ENCODE measurements at regions not wholly inside any gene's neighbourhood (a gene's known extent, or its start where the extent isn't known, plus 50 kb on each side); places are given as distances from the start of the nearest gene placed in this dataset.

- dilution Hi-C loops (cut with HindIII; ENCODE audit: low sequenced_read_pairs, unreplicated experiment), result no loop called here
- no TSS peak for BruUV-seq (replicated peaks)
- no peak overlapping the region for H2BK15ac ChIP-seq (ENCODE audit: low read depth, low read length)
- no peak overlapping the region for H2AK9ac ChIP-seq (replicated peaks; ENCODE audit: low read depth, low read length, poor library complexity)
- H2AK5ac ChIP-seq (ENCODE audit: low read depth, low read length), result no peak overlapping the region
- in situ Hi-C loops (cut with MboI; ENCODE audit: low sequenced_read_pairs), result no loop called here
- TF ChIP-seq SMC3 (IDR thresholded peaks at IDR 0.05; ENCODE audit: low read depth, low read length) (no peak), MAFK (IDR thresholded peaks at IDR 0.05; ENCODE audit: low read depth, low read length) (no peak), FOS (IDR thresholded peaks at IDR 0.05; ENCODE audit: low read depth, low read length) (no peak), CEBPB (IDR thresholded peaks at IDR 0.05; ENCODE audit: low read depth, low read length) (no peak), MAZ (IDR thresholded peaks at IDR 0.05; ENCODE audit: borderline replicate concordance, low read depth, low read length) (no peak), POLR2A (IDR thresholded peaks at IDR 0.05; ENCODE audit: low read depth, low read length) (no peak)
- no peaks in the 10 kb centered on the region for H3K4me1 ChIP-seq (ENCODE audit: control insufficient read depth, insufficient read depth, low read length)
- no peak overlapping the region for H3K14ac ChIP-seq (replicated peaks; ENCODE audit: low read depth, low read length)
- no CpG with 5 or more reads among the region's 4 CpGs for WGBS, 2 experiments (ENCODE audit: extremely low coverage in 2 of 2, insufficient read length in 1 of 2)
- POLR2A ChIA-PET (ENCODE audit: unreplicated experiment), result no interaction called here
- no peak overlapping the region for H2BK20ac ChIP-seq (ENCODE audit: low read depth, low read length)
- no peak overlapping the region for H3K18ac ChIP-seq (ENCODE audit: low read depth, low read length)
- H4K91ac ChIP-seq (ENCODE audit: insufficient read depth, low read depth, low read length), result no peak overlapping the region
- H3K9me3 ChIP-seq (ENCODE audit: control insufficient read depth, insufficient read depth, low read length), result peaks cover 5% of the 10 kb centered on the region
- no peak overlapping the region for H4K8ac ChIP-seq (ENCODE audit: low read depth in 2 of 2, low read length in 2 of 2)
- H3K4ac ChIP-seq (ENCODE audit: low read depth, low read length), result no peak overlapping the region
- ATAC-seq (ENCODE audit: low read depth) (no peak), DNase-seq (no peak)
- H3K9ac ChIP-seq (ENCODE audit: low read depth, low read length), result no peak overlapping the region
- H3K27ac ChIP-seq (ENCODE audit: insufficient read depth, low read length), result no peak overlapping the region
- no peak overlapping the region for H3K4me3 ChIP-seq (ENCODE audit: insufficient read depth, low read depth, low read length)
- no peaks in the 10 kb centered on the region for H3K36me3 ChIP-seq (ENCODE audit: control insufficient read depth, insufficient read depth, low read length)
- no peaks in the 10 kb centered on the region for H3K79me1 ChIP-seq (ENCODE audit: low read depth in 1 of 2, low read length in 2 of 2)
- H3K9me1 ChIP-seq (ENCODE audit: insufficient read depth, low read length), result no peaks in the 10 kb centered on the region
- H4K20me1 ChIP-seq (ENCODE audit: insufficient read depth, low read length), result no peaks in the 10 kb centered on the region
- intact Hi-C loops (cut with micrococcal nuclease), result no loop called here
- H3K23ac ChIP-seq (ENCODE audit: low read depth, low read length), result no peak overlapping the region
- no peak overlapping the region for H3K4me2 ChIP-seq (ENCODE audit: low read depth, low read length)
- H2BK5ac ChIP-seq (ENCODE audit: low read depth, low read length, poor library complexity, severe bottlenecking), result no peak overlapping the region
- no peak overlapping the region for H2AFZ ChIP-seq (replicated peaks; ENCODE audit: low read length, poor library complexity)
- H3K56ac ChIP-seq (ENCODE audit: extremely low read depth, insufficient read depth, low read length), result no peak overlapping the region
- no peak overlapping the region for H4K5ac ChIP-seq (ENCODE audit: low read depth, low read length)
- no peak overlapping the region for H2BK120ac ChIP-seq (ENCODE audit: low read depth, low read length)
- H3K27me3 ChIP-seq (ENCODE audit: control insufficient read depth, insufficient read depth, low read length), result no peaks in the 10 kb centered on the region
- CTCF ChIA-PET, result no interaction called here
Measured at GRCh38 chr3:25171118-25171807, 256.8 kb upstream of the RARB start.
